ENCODE measurements at regions not wholly inside any gene's neighbourhood (a gene's known extent, or its start where the extent isn't known, plus 50 kb on each side); places are given as distances from the start of the nearest gene placed in this dataset.

- TF ChIP-seq CTCF (IDR thresholded peaks at IDR 0.05) = no peak
- no peak for TF ChIP-seq POLR2A (IDR thresholded peaks at IDR 0.05)
- no peaks in the 10 kb centered on the region for H3K9me3 ChIP-seq
Observed at GRCh38 chrX:39298821-39299220, 497.6 kb downstream of the MID1IP1 start.

GRCh38 chrX:39299615-39300014 is 498.4 kb downstream of the MID1IP1 start:
- no peaks in the 10 kb centered on the region for H3K36me3 ChIP-seq
- H3K4me1 ChIP-seq = no peaks in the 10 kb centered on the region
- peaks cover 0 to 3% of the 10 kb centered on the region in 2 donors for H3K27me3 ChIP-seq
- intact Hi-C loops (cut with DNase I; ENCODE audit: low total_unique reads) = no loop called here
- H3K27ac ChIP-seq = no peak overlapping the region
- H3K4me3 ChIP-seq = no peak overlapping the region
- TF ChIP-seq CTCF (IDR thresholded peaks at IDR 0.05) (no peak), POLR2A (IDR thresholded peaks at IDR 0.05) (no peak)
- no peak for DNase-seq
- no peaks in the 10 kb centered on the region for H3K9me3 ChIP-seq

More at GRCh38 chrX:39298821-39299220, 497.6 kb downstream of the MID1IP1 start:
- DNase-seq = no peak
- no peak overlapping the region for H3K27ac ChIP-seq
- no peak overlapping the region for H3K4me3 ChIP-seq
- H3K36me3 ChIP-seq = no peaks in the 10 kb centered on the region
- H3K27me3 ChIP-seq = peaks cover 0 to 3% of the 10 kb centered on the region in 2 donors
- no peaks in the 10 kb centered on the region for H3K4me1 ChIP-seq
- intact Hi-C loops (cut with DNase I; ENCODE audit: low total_unique reads) = no loop called here

GRCh38 chrX:39301036-39301435 is 499.8 kb downstream of the MID1IP1 start:
- H3K27ac ChIP-seq = no peak overlapping the region
- no peaks in the 10 kb centered on the region for H3K4me1 ChIP-seq
- no peak overlapping the region for H3K4me3 ChIP-seq
- TF ChIP-seq CTCF (IDR thresholded peaks at IDR 0.05) = no peak
- intact Hi-C loops (cut with DNase I; ENCODE audit: low total_unique reads) = no loop called here
- peaks cover 0 to under 1% of the 10 kb centered on the region in 2 donors for H3K27me3 ChIP-seq
- no peaks in the 10 kb centered on the region for H3K9me3 ChIP-seq
- DNase-seq = no peak
- no peaks in the 10 kb centered on the region for H3K36me3 ChIP-seq

- Histone ChIP-seq H3K4me1 (no peaks in the 10 kb centered on the region), H3K27ac (no peak overlapping the region), H3K9me3 (no peaks in the 10 kb centered on the region), H3K36me3 (no peaks in the 10 kb centered on the region), H3K27me3 (no peaks in the 10 kb centered on the region), H3K4me3 (no peak overlapping the region)
- DNase-seq = no peak
- TF ChIP-seq CTCF (IDR thresholded peaks at IDR 0.05) (no peak), POLR2A (IDR thresholded peaks at IDR 0.05) (no peak)
- intact Hi-C loops (cut with DNase I; ENCODE audit: low total_unique reads) = no loop called here
Observed at GRCh38 chrX:39302838-39303237, 501.6 kb downstream of the MID1IP1 start.

GRCh38 chrX:39304746-39305145 is 503.5 kb downstream of the MID1IP1 start:
- H3K36me3 ChIP-seq = no peaks in the 10 kb centered on the region
- TF ChIP-seq POLR2A (IDR thresholded peaks at IDR 0.05) = no peak
- TF ChIP-seq CTCF (IDR thresholded peaks at IDR 0.05) = no peak
- H3K4me1 ChIP-seq = no peaks in the 10 kb centered on the region
- H3K27me3 ChIP-seq = no peaks in the 10 kb centered on the region
- no peak overlapping the region for H3K27ac ChIP-seq
- intact Hi-C loops (cut with DNase I; ENCODE audit: low total_unique reads) = no loop called here
- H3K4me3 ChIP-seq = no peak overlapping the region
- H3K9me3 ChIP-seq = no peaks in the 10 kb centered on the region
- DNase-seq = no peak

Measured in uterus (tissue), 3 donors.